ENCODE measurements at regions not wholly inside any gene's neighbourhood (a gene's known extent, or its start where the extent isn't known, plus 50 kb on each side); places are given as distances from the start of the nearest gene placed in this dataset.

GRCh38 chr4:170414360-170414759, 324.6 kb upstream of the AADAT start:
- POLR2A ChIA-PET: no interaction called here
- TF ChIP-seq, protein P1, sequence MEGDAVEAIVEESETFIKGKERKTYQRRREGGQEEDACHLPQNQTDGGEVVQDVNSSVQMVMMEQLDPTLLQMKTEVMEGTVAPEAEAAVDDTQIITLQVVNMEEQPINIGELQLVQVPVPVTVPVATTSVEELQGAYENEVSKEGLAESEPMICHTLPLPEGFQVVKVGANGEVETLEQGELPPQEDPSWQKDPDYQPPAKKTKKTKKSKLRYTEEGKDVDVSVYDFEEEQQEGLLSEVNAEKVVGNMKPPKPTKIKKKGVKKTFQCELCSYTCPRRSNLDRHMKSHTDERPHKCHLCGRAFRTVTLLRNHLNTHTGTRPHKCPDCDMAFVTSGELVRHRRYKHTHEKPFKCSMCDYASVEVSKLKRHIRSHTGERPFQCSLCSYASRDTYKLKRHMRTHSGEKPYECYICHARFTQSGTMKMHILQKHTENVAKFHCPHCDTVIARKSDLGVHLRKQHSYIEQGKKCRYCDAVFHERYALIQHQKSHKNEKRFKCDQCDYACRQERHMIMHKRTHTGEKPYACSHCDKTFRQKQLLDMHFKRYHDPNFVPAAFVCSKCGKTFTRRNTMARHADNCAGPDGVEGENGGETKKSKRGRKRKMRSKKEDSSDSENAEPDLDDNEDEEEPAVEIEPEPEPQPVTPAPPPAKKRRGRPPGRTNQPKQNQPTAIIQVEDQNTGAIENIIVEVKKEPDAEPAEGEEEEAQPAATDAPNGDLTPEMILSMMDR (IDR thresholded peaks at IDR 0.05; ENCODE audit: low read depth, low read length): no peak
- no peak for DNase-seq (ENCODE audit: low read depth, low spot score)
- Histone ChIP-seq H3K9me3 (ENCODE audit: control insufficient read depth, insufficient read depth, low read length) (no peaks in the 10 kb centered on the region; the same call in 1 of the 2 replicates), H3K4me3 (ENCODE audit: low read depth, low read length) (no peak overlapping the region), H3K27me3 (ENCODE audit: control insufficient read depth, insufficient read depth, low read length) (no peaks in the 10 kb centered on the region), H3K27ac (ENCODE audit: low read depth, low read length) (no peak overlapping the region)
- CTCF ChIA-PET: no interaction called here

DNA sequence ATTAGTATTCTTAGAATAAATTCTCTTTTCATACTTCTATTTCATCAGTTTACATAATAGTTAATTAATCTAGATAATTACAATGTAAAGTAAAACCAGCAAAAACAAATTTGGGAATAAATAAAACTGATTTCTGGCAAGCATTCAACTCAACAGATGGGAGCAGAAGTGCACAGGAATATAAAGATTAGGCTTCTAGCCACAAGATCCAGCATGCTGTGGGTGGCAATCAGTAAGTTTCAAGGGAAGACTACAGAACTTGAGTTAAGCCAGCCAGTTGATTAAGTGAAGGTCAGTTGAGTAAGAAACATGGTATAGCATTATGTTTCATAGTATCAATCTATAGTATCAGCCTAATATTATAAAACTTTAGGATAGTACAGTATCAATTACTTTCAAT, 324.2 kb upstream of the AADAT start:
- no peak for DNase-seq (ENCODE audit: low read depth, low spot score)
- ChIA-PET CTCF (no interaction called here), POLR2A (no interaction called here)
- no peaks in the 10 kb centered on the region; the same call in 1 of the 2 replicates for H3K9me3 ChIP-seq (ENCODE audit: control insufficient read depth, insufficient read depth, low read length)
- no peak overlapping the region for H3K27ac ChIP-seq (ENCODE audit: low read depth, low read length)
- no peak overlapping the region for H3K4me3 ChIP-seq (ENCODE audit: low read depth, low read length)
- TF ChIP-seq, protein P1 (IDR thresholded peaks at IDR 0.05; ENCODE audit: low read depth, low read length): no peak
- H3K27me3 ChIP-seq (ENCODE audit: control insufficient read depth, insufficient read depth, low read length): no peaks in the 10 kb centered on the region

DNA sequence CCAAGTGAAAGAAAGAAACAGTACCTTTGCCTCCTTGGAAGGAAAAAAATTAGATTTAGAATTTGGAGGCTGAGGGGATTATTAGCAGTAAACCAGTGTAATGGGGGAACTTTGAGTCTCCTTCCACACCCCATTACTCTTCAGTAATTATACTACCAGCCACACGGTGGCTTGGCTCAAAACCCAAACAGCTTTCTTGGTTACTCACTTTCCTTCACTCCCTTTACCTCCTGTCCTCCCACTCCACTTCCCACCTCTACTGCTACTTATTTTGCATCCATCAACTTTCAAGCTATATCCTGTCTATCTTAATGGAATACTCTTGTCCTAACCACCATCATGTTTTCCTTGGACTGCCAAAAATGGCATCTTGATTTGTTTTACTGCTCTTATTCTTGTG, 310.6 kb upstream of the AADAT start:
- H3K27me3 ChIP-seq (ENCODE audit: control insufficient read depth, insufficient read depth, low read length): no peaks in the 10 kb centered on the region
- CTCF ChIA-PET: no interaction called here
- TF ChIP-seq, protein P1 (IDR thresholded peaks at IDR 0.05; ENCODE audit: low read depth, low read length): no peak
- DNase-seq (ENCODE audit: low read depth, low spot score): no peak
- peaks cover 8% of the 10 kb centered on the region; the same call in 1 of the 2 replicates for H3K9me3 ChIP-seq (ENCODE audit: control insufficient read depth, insufficient read depth, low read length)
- POLR2A ChIA-PET: no interaction called here
- H3K27ac ChIP-seq (ENCODE audit: low read depth, low read length): no peak overlapping the region
- no peak overlapping the region for H3K4me3 ChIP-seq (ENCODE audit: low read depth, low read length)

DNA sequence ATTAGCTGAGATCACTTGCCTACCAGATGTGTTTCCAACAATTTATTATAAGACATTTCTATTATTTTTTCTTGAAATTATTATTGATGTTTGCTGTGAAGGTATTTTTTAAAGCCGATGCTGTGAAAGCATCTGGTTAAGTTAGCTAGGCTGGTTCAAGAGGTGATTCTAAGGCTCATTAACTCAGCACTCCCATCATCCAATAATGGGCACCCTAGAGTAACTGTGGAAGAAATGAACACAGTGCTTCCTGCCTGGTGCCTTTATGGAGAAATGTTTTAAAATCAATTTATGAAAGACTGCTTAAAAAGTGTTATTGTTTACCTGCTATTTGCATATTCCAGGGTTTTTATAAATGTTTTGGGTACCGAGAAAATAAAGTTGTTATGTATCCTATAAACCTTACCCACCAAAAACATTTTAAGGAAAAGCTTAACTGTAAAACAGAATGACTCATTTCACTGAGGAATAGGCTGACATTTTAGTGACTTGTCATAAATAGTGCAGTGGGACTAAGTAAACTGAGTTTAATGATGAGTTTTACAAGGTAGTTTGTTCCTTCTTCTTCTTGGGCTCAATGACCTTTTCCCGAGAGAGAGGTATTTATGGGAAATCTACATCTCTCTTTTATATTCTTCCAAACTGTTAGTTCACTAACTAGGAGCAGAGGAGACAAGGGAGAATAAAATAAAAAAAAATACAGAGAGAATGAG, 310.0 kb upstream of the AADAT start:
- no peak for DNase-seq (ENCODE audit: low read depth, low spot score)
- POLR2A ChIA-PET: no interaction called here

GRCh38 chr4:170398218-170398617, 308.5 kb upstream of the AADAT start:
- TF ChIP-seq, protein P1 (IDR thresholded peaks at IDR 0.05; ENCODE audit: low read depth, low read length): no peak

More for the DNA sequence above, 310.0 kb upstream of the AADAT start:
- Histone ChIP-seq H3K9me3 (ENCODE audit: control insufficient read depth, insufficient read depth, low read length) (peaks cover 8% of the 10 kb centered on the region; the same call in 1 of the 2 replicates), H3K27ac (ENCODE audit: low read depth, low read length) (no peak overlapping the region), H3K4me3 (ENCODE audit: low read depth, low read length) (no peak overlapping the region), H3K27me3 (ENCODE audit: control insufficient read depth, insufficient read depth, low read length) (no peaks in the 10 kb centered on the region)
- CTCF ChIA-PET: no interaction called here
- TF ChIP-seq, protein P1 (IDR thresholded peaks at IDR 0.05; ENCODE audit: low read depth, low read length): no peak

More at GRCh38 chr4:170398218-170398617, 308.5 kb upstream of the AADAT start:
- H3K27ac ChIP-seq (ENCODE audit: low read depth, low read length): no peak overlapping the region
- ChIA-PET CTCF (no interaction called here), POLR2A (no interaction called here)
- no peak for DNase-seq (ENCODE audit: low read depth, low spot score)
- H3K27me3 ChIP-seq (ENCODE audit: control insufficient read depth, insufficient read depth, low read length): no peaks in the 10 kb centered on the region
- H3K9me3 ChIP-seq (ENCODE audit: control insufficient read depth, insufficient read depth, low read length): peaks cover 8% of the 10 kb centered on the region; the same call in 1 of the 2 replicates
- no peak overlapping the region for H3K4me3 ChIP-seq (ENCODE audit: low read depth, low read length)
